ENCODE measurements at regions not wholly inside any gene's neighbourhood (a gene's known extent, or its start where the extent isn't known, plus 50 kb on each side); places are given as distances from the start of the nearest gene placed in this dataset.

GRCh38 chr16:85380905-85381737, 232.0 kb upstream of the GSE1 start:
- DNase-seq: no peak

- no peak for DNase-seq
These were observed 231.2 kb upstream of the GSE1 start for GRCh38 chr16:85381738-85382592.

GRCh38 chr16:85382717-85383118, 230.4 kb upstream of the GSE1 start:
- no peak for DNase-seq

GRCh38 chr16:85383836-85384832, 229.0 kb upstream of the GSE1 start:
- DNase-seq: no peak

- no peak for DNase-seq
These were observed 228.2 kb upstream of the GSE1 start for GRCh38 chr16:85384833-85385462.

GRCh38 chr16:85385463-85386331, 227.4 kb upstream of the GSE1 start:
- DNase-seq: no peak

- DNase-seq: no peak
These were observed 226.5 kb upstream of the GSE1 start for GRCh38 chr16:85386467-85387170.

- DNase-seq: no peak
These were observed 226.0 kb upstream of the GSE1 start for GRCh38 chr16:85387171-85387507.

- no peak for DNase-seq
These were observed 225.3 kb upstream of the GSE1 start for GRCh38 chr16:85387731-85388295.

- DNase-seq: no peak
These were observed 223.2 kb upstream of the GSE1 start for GRCh38 chr16:85389679-85390470.

- DNase-seq: no peak
These were observed 222.5 kb upstream of the GSE1 start for GRCh38 chr16:85390511-85391174.

GRCh38 chr16:85391175-85391707, 221.9 kb upstream of the GSE1 start:
- DNase-seq: no peak

GRCh38 chr16:85391769-85392583, 221.1 kb upstream of the GSE1 start:
- DNase-seq: no peak

GRCh38 chr16:85392756-85393673, 220.1 kb upstream of the GSE1 start:
- DNase-seq: no peak

GRCh38 chr16:85393674-85394451, 219.3 kb upstream of the GSE1 start:
- peak; percentile 35 for DNase-seq

Measured in activated gamma-delta T cell (primary cell).